HFF-Myc (cell line): ENCODE measurements at regions not wholly inside any gene's neighbourhood (a gene's known extent, or its start where the extent isn't known, plus 50 kb on each side); places are given as distances from the start of the nearest gene placed in this dataset.

Source experiments
- DNase-seq: peaks from one replicate; pipeline ENCODE4 v3.0.0-alpha.2; 2011; ENCODE audit warnings: low read depth; ENCODE audit errors: extremely low read depth
- H3K4me3 ChIP-seq: replicated peaks from 2 replicates; pipeline ENCODE4 v1.5.1; 2011; ENCODE audit warnings: low read depth, mild to moderate bottlenecking, control low read depth, low read length
- TF ChIP-seq, protein P1 (sequence below): IDR thresholded peaks from 2 replicates; pipeline ENCODE4 v1.5.1; 2012; ENCODE audit warnings: mild to moderate bottlenecking, low read depth, low read length, control low read depth; ENCODE audit errors: missing control alignments

DNA sequence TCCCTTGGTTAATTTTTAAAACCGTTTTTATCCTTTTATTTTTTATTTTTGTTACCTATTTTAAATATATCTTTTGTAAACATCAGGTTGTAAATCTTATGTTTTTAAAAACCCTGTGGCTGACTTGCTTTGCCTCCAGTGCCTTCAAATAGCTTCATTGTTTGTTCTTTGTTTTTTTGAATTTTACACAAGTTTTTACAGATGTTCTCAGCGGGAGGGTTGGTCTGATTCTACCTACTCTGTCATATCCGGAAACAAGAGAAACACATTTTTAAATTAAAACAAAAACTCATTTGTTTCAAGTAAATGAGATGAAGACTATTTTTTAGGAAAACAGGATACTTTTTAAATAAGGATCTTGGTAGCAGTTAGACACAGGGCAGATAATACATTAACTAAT lies 129.0 kb upstream of the THRB start:
- no peak for DNase-seq
- no peak overlapping the region for H3K4me3 ChIP-seq
- TF ChIP-seq, protein P1, sequence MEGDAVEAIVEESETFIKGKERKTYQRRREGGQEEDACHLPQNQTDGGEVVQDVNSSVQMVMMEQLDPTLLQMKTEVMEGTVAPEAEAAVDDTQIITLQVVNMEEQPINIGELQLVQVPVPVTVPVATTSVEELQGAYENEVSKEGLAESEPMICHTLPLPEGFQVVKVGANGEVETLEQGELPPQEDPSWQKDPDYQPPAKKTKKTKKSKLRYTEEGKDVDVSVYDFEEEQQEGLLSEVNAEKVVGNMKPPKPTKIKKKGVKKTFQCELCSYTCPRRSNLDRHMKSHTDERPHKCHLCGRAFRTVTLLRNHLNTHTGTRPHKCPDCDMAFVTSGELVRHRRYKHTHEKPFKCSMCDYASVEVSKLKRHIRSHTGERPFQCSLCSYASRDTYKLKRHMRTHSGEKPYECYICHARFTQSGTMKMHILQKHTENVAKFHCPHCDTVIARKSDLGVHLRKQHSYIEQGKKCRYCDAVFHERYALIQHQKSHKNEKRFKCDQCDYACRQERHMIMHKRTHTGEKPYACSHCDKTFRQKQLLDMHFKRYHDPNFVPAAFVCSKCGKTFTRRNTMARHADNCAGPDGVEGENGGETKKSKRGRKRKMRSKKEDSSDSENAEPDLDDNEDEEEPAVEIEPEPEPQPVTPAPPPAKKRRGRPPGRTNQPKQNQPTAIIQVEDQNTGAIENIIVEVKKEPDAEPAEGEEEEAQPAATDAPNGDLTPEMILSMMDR: no peak

DNA sequence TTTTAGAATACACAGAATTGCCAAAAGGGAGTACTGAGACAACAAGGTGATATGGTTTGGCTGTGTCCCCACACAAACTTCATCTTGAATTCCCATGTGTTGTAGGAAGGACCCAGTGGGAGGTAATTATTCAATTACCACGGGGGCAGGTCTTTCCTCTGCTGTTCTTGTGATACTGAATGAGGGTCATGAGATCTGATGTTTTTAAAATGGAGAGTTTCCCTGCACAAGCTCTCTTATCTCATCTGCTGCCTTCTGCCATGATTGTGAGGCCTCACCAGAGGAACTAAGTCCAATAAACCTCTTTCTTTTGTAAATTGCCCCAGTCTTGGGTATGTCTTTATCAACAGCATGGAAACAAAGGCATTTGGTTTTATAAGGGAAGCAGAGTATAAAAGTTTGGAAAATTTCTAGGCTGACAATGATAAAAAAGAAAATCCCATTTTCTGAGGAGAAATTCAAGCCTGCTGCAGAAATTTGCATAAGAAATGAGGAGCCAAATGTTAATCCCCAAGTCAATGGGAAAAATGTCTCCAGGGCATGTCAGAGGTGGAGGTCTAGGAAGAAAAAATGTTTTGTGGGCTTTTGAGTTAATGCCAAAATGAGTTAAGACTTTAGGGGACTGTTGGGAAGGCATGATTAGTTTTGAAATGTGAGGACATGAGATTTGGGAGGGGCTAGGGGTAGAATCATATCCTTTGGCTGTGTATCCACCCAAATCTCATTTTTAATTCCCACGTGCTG lies 130.5 kb upstream of the THRB start:
- DNase-seq: no peak
- TF ChIP-seq, protein P1: no peak
- H3K4me3 ChIP-seq: no peak overlapping the region

DNA sequence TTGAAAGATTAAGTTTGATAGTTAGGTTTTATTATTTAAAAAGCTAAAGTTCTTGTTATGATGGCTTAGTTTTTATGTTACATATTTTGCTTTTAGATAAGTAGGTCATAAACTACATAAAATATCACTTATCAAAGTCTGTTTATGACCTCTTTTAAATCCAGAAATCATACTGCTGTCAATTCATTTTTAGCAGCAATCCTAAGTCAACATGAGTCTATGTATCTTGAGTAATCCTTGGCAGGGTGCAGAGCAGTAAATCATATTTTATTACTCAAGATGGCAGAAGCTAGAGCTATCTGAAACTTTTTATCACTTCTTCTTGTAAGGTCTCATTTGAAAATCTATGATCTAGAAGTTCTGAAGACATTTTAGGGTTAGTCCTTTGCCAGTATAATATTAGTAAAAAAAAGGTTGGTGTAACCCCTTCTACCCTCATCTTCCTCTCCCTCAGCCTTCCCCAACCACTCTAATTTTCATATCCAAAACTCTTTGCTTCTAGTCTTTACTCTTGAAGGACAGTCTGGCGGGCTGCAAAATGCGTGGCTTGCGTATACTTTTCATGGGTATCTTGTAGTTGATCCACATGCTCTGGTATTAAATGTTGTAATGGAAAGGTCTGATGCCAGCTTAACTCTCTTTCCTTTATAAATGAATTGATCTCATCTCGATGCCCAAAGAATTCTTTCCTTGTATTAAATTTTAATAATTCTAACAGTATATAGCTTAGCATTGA lies 134.0 kb upstream of the THRB start:
- TF ChIP-seq, protein P1: no peak
- H3K4me3 ChIP-seq: no peak overlapping the region
- DNase-seq: no peak

DNA sequence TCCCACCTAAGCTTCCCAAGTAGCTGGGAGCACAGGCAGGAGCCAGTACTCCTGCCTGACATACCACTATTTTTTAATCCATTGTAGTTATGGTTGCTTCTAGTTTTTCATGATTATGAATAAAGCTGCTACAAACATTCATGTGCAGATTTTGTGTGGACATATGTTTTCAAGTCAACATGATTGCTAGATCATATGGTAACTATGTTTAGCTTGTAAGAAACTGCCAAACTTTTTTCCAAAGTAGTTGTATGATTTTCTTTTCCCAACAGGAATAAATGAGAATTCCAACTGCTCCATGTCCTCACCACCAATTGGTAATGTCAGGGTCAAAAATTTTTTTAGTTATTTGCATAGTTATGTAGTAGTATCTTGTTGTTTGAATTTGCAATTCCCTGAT lies 136.8 kb upstream of the THRB start:
- DNase-seq: no peak
- TF ChIP-seq, protein P1: no peak
- no peak overlapping the region for H3K4me3 ChIP-seq

DNA sequence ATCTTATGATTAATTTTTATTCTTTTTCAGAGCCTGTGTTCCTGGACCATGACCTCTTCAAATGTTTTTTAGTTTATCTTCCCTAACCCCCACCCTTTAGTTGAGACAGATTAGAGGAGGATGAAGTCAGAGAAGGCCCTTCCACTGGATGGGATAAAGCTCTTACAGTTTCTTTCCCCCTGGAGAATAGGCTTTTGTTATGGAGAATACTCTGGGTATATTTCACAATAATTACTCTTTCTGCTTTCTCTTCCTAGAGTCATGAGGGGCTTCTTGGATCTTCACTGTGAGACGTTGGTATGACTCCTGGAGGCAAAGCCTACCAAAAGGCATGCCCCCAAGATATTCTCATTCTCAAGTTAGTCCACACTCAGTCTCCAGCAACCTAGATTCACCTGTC lies 144.4 kb upstream of the THRB start:
- TF ChIP-seq, protein P1: no peak
- no peak overlapping the region for H3K4me3 ChIP-seq
- no peak for DNase-seq

DNA sequence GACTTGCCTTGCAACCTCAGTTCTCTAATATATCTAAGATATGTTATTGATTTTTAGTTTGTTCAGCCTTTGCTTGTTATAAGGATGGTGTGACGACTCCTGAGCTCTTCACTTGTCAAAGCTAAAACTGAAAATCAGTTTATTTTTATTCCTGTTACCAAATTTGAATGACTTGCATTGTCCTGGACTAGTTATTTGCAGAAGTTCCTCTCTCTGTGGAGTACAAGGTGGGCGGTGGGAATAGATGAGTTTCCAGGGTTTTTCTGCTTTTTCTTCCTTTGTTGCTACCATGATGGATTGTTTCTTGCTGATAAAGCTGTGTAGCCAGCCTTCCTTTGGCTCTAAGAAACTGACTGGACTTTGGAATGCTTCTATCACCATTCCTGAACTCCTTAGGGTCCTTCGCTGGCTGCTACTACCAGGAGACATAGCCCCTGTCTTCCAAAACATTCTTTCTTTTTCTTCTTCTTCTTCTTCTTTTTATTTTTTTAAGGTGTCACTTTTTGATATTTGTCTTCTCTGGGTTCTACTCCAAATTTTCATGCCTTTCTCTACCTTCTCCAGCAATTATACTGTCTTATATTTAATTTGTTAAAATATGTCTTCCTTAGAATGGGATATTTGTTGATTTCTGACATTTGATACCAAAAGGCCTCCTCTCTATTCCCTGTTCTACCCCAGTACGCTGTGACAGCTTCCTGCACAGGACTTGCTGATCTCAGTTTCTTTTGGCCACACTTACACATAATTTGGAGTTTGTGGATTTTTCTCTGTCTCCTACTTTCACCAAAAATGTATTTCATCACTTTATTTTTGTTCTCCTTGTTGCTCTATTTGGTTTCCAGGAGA lies 145.1 kb upstream of the THRB start:
- DNase-seq: no peak
- TF ChIP-seq, protein P1: no peak

More for the DNA sequence above, 145.1 kb upstream of the THRB start:
- no peak overlapping the region for H3K4me3 ChIP-seq
